Dedifferentiated amniotic fluid mesenchymal stem cell (primary cell): ENCODE measurements at regions not wholly inside any gene's neighbourhood (a gene's known extent, or its start where the extent isn't known, plus 50 kb on each side); places are given as distances from the start of the nearest gene placed in this dataset.

Source experiments
- DNase-seq: peaks from one replicate; pipeline ENCODE4 v3.0.0-alpha.2; 2016; ENCODE audit errors: extremely low spot score

DNA sequence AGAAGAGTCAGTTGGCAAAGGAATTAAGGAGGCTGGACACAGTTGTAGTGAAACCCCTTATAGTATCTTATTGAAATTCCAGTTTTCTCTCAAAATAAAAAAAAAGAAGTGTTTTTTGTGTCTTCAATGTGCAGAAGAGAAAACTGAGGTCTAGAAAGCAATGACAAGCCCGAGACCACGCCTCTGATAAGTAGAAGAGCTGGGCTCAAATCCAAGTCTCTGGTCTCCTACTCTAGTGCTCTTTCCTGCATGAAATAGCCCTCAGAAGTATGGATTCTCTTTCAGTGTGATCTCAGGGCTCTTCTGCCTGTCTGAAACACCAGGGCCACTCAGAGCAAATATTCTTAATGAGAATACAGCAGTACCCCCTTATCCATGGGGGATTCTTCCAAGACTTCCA is 200.9 kb downstream of the KIF18A start:
- DNase-seq, result no peak

DNA sequence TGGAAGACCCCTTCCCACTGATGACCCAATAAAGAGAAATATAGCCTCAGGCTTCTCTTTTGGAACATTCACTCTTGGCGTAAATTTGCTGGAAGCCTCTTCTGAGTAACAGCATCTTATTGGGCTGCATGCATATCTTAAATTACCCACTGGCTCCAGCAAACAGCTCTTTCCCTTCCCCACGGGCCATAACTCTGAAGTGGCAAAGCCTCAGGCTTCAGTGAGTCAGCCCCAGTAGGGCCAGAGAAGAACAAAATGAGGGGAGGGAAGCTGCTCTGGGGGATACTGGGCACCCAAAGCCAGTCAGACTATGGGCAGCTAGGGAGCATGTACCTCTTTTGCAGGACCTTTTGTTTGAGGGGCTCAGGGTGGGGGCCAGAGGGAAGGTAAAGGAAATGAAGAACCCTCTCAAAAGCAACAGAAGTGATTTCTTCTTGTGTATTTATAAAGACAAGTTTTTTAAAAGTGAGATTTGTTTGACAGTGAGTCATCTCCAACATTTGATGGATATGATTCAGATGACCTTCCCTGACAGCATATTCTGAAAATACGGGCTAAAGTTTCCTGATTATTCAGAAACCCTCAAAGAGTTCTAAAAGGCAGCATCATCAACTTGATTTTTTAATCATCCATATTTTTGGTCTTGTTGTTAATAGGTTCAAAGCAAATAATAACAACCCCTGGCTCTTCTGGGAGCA is 203.4 kb downstream of the KIF18A start:
- DNase-seq, result peak; percentile 61

DNA sequence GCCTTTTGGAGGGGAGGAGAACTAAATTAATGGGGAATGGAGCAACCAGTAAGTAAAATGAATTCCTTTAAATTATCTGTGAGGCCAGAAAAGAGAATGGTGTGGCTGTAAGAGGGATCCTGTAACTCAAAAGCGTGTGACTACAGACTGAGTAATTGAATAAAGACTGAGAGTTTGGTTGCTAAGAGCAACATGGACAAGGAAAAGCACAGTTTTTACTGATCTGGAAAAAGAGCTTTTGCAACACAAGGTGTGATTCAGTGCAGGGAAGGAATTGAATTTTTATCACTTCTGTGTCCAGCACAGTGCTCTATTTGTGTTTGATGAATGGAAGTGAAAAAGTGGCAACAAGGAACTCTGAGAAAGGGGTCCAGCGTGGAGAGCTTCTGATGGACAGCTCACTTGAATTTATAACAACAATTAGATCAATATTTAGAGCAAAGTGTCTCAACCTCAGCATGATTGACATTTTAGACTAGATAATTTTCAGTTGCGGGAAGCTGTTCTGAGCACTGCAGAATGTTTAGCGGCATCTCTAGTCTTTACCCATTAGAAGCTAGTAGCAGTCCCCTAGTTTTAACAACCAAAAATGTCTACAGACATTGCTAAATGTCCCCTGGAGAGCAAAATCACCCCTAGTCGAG is 202.8 kb upstream of the BDNF start:
- no peak for DNase-seq

DNA sequence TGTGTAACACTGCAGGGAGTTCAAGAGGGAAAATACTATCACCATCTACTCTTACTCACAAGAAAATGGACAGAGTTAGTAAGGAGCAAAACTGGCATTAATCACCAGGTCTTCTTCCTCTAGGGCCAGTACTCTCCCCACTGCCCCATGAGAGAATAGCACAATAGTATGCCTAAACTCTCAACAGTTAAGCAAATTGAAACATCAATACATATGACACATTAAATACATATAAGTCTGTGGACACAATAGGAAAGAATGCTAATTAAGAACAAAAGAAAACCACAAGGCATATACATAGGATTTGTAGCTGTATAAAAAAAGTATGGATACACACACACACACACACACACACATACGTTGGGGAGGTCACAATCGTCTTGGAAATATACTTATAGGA is 197.9 kb upstream of the BDNF start:
- DNase-seq, result no peak

DNA sequence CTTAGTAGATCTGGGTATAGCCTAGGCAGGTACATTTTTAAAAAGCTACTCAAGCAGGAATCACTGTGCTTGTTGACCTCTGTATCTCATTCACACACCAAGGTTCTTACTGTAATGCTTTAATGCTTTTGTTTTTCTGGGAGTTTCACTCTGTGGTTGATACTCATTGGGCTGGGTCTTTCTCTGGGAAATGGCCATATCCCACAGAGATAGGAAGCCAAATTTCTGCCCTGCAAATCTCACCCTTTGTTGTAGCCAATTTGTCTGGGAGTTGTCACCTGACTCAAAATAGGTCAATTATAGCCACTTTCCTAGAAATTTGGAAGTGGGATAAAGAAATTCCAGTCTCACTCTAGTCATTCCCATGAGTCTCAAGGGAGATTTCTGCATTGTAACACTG is 195.8 kb upstream of the BDNF start:
- DNase-seq, result no peak

DNA sequence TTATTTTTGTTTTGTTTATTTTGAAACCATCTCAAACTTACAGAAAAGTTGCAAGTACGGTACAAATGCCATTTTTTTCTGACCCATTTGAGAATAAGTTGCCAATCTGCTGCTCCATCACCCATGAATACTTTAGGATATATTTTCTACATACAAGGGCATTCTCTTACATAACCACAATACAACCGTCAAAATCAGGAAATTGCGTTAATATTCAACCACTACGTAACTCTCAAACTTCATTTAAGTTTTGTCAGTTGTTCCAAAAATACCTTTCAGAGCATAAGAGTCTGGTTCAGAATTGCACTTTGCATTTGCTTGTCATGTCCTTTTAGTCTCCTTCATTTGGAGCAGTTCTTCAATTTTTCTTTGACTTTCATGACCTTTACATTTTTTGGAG is 194.3 kb upstream of the BDNF start:
- DNase-seq, result no peak

DNA sequence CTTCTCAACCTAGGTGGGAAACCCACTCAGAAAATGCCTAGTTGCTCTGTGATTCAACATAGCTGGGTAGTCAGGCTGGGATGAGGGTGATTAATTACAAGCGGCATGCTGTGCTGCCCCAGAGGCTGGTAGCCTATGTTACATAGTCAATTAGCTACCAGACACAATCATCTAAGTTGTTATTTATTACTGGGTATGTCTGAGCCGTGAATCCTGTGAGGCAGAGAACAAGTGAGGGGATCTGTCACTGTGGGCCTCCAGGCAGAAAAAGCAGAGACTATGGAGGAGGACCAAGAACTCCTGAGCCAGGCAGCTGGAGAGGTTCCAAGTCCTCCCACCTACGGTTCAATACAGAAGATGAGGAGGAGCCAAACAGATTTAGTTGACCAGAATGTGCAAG is 186.6 kb upstream of the BDNF start:
- DNase-seq, result no peak

DNA sequence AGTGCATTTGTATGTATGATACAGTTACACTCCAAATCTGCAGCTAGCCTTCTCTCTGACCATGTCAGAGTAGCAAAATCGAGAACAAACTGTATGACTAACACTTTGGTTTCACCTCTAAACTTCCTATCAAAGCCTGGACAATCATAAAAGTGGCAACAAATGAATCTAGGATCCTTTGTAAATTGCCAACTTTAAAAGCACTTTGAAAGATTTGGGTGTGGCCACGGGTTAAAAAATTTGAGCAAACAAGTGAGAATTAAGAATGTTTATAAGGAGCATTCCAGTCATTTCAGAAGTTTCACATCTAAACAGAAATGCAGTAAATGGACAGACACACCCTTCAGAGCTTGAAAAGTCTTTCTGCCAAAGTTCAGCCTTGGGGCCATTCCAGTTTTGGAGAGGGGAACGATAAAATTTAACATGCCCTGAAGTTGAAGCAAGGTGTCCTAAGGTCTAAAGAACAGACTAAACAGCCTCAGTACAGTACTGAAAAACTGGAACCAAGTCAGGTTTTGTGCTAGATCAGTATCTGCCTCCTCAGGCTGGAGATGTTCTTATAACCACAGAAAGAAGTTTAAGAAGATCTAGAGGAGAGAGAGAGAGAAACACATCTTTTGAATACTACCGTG is 181.9 kb upstream of the BDNF start:
- DNase-seq, result peak; percentile 27

DNA sequence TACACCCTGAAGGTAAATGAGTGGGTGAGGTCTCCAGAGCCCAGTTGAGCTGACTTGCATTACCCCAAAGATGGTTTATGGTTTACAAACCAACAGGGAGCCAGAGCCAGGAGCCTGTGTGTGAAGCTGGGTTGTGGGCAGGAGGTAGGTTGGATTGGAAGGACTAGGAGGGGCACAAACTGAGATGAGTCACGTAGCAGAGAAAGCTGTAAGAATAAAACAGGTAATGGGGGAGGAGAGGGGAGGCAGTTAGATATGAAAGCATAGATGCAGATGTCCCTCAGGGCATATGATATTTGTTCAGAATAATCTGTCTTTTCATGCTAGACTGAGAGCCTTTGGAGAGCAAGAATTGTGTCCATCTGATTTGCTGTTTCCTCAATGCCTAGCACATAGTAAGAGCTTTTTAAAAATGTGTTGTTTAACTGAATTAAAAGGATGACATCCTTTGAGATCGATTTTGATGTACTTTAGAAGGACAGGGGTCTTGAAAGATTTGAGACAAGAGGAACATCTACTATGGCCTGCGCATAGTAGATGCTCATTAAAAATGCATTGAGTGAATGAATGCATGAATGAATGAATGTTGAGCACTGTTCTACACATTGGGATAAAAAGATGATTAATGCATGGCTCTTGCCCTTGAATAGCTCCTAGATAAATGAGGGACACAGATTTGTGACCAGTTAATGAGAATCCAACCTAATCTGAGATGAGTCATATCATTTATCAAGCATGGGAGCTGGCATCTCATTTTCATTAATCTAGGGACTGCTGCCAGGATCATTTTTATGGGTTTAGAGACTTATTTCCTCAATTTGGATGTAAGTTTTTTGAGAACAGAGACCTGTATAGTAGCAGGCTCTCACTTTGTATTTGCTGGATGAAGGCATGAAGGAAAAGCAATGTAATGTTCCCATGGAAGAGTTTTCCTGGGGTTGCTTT is 175.8 kb upstream of the BDNF start:
- no peak for DNase-seq

DNA sequence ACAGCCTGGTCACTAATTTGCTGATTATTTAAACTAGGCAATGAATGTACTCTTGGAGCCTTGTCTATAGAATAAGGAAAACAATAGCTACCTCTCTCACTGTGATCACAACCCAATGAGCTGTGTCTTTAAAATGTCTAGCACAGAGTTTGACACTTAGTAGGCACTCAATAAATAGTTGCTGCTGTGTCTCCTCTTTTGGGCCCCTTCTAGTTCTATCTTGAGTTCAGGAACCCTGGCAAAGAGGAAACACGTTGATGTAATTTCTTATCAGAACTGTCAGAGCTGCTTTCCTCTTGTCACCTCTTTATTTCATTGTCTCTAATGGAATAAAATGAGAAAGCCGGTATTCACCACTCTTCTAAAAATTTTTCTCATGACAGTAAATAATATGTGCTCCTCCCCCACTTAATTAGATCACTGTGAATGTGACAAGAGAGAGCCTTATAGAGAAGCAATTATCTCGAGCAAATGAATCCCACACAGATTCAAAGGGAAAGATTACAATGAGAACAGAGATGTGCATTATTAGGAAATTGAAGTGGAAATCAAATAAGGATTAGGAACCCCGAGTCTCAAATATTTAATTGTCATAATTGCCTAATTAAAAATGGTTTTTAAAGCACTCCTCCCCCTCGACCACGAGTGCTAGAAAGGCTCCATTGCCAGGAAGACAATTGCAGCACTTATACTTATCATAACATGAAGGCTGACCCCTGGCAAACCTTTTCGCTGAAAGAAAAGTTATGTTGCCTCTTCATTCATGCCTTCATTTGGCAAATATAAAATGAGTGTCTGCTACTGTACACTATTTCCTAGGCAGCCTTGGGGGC is 175.0 kb upstream of the BDNF start:
- no peak for DNase-seq

DNA sequence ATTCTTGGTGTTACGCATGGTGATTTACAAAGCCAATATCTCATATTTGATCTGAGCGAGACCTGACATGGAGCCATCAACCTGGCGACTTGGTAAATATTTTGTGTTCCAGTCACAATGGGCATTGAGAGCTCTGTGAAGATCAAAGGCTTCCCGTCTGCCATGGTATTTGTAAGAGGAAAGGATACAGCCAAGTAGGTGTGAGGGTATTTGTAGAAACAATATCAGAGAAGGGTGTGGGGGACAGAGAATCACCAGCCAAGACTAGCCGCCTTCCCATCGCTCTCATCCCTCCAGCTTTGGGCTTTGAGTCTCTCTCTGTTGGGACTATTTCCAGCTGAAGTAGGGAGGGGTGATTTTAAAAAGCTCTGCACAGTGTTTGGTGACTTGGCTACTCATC is 173.4 kb upstream of the BDNF start:
- DNase-seq, result no peak

DNA sequence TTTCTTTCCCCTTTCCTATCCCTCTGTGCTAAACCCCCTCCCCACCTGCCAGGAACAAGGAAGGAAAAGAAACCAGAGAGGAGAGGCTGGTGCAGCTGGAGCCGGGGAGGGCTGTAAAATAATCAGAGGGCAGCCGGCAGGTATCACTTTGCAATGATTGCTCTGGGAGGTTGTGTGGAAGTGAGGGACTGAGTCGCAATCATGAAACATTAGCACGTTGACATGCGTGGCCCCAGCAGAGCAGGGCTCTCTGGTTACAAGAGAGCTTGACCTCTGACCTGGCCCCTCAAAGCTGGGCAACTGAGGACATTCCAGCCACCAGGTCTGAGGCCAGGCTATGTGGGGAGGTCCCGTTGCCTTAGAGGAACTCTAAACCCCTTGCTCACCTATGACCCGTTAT is 170.8 kb upstream of the BDNF start:
- no peak for DNase-seq

DNA sequence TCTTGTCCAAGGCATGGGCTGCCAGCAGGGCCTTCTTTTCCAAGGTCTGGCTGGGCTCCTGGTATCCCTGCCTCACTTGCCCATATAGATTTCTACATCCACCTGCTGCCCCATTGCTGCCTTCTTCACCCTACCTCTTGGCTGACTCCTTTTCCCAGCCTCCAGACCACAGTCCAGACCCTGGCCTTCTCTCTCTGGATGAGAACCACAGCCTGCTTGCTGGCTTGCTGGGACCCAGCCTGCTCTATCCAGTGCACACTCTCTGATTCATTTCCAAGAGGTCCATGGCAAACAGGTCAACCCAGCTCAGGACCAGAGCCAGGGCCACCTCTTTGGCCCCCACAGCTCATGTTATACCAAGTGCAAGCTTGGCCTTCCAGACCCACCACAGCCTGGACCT is 169.4 kb upstream of the BDNF start:
- DNase-seq, result no peak

DNA sequence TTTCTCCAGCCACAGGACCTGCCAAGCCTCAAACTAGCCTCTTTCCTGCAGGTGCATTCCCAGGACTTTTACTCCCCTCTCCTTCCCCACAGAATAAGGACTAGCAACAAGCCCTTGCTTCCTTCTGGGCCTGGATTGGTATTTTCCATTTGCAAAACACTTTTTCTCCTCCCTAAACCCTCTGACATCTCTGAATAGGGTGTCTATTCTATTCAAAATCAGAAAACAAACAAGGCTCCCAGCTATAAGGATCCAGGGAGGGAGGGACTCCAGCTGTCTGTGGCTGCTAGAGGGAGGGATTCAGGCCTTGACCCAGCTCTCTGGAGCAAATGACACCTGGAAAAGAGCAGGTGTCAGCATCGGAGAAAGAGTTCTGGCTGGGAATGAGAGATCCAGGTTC is 168.5 kb upstream of the BDNF start:
- DNase-seq, result no peak

DNA sequence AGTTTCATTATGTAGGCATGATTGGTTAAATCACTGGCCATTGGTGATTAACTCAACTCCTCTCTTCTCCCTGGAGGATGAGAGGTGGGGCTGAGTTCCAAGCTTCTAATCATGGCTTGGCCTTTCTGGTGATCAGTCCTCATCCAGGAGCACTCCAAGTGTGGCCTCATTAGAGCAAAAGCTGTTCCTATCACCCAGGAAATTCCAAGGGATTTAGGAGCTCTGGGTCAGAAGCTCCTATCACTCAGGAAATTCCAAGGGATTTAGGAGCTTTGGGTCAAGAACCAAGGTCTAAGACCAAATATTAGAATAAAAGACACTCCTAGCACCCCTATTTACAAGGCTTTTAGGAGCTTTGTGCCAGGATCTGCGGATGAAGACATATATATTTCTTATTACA is 168.0 kb upstream of the BDNF start:
- DNase-seq, result no peak

DNA sequence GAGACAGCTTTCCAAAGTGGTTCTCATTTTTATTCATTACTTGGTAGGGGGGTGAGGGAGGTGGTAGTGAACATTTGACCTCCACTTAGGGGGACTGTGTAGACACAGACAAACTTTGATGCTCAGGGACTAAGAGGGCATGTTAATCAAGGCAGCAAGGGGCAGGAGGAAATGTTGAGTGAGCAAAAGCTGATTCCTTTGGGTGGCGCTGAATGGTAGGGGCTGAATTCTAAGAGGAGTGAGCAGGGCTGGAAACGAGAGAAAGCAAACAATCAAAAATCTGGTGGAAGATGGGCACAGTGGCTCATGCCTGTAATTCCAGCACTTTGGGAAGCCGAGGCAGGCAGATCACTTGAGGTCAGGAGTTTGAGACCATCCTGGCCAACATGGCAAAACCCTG is 164.8 kb upstream of the BDNF start:
- DNase-seq, result no peak

DNA sequence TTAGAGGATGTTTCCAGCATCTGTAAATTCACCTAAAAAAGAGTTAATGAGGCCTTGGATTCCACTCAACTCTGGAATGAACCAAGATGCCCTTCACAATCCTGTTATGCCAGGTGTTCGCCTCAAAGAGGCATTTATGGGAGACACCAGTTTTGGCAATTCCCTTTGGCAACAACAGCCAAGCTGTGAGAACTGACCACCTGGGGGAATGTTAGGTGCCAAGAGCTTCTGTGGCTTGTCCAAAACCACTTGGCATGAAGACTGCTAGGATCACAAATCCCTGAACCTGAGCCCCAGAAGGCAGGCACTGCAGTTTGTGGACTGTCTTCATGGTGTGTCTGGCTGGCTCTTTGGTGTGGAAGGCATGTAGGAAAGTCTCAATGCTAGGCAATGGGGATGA is 164.4 kb upstream of the BDNF start:
- DNase-seq, result no peak

DNA sequence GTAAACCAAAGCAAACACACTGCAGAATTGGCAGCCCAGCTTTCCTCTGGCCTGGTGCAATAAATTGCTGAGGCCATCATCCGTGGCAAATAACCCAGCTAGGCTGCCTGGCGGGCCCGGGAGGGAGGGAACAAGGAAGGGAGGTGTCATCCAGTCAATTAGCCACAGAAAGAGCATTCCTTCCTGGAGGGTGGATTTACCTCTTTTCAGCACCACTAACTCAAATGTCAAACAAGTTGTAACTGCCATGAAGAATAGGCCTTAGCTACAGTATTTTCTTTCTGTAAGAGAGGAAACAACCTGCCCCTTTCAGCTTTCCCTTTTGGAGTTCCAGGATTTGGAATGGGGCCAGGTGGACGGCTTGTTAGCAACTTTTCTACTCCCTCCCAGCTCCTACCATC is 163.8 kb upstream of the BDNF start:
- no peak for DNase-seq

DNA sequence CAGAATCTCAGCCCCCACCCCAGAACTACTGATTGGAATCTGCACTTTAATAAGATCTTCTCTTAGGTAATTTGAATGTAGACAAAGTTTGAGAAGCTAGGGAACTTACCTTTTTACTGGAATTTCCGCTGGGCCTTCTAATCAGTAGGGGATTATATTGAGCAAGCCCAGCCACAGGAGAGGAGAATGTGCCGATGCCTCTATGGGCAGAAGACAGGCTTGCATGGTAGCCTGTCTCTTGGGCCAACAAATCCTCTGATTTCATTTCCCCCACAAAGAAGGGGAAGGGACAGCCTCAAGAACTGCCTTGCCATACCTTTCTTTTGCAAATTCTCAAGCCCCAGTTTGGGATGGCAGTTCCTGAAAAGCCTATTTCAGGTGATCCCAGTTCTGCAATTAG is 163.4 kb upstream of the BDNF start:
- DNase-seq, result no peak

DNA sequence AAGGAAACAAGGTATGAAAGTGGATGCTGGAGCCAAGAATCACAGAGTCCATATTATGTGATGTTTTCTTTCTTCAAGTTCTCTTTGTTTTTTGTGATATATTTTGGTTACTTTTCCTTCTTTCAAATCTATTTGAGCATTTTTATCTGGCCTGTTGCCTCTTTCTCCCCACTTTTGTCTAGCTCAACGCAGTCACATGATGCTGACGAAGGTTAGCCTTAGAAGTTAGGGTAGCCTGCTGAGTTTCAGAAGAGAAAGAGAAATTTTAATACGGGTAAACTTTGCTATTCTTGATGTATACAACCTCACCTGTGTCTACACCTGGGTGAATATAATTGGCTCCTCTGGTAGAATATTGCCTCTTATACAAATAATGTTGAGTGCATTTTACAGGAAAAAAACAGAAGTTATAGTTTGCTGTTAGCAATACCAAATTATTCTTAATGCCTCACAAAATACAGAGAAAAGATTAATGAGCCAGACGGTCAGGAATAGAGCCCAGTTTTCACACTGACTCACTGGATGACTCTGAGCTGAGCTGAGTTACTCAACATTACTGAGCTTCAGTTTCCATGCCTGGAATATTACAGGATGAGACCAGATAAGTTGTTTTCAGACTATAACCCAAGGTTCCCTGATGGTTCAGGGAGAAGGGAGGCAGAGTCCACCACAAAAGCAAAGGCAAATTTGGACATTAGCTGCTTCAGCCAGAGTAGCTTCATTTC is 161.6 kb upstream of the BDNF start:
- peak; percentile 78 for DNase-seq

DNA sequence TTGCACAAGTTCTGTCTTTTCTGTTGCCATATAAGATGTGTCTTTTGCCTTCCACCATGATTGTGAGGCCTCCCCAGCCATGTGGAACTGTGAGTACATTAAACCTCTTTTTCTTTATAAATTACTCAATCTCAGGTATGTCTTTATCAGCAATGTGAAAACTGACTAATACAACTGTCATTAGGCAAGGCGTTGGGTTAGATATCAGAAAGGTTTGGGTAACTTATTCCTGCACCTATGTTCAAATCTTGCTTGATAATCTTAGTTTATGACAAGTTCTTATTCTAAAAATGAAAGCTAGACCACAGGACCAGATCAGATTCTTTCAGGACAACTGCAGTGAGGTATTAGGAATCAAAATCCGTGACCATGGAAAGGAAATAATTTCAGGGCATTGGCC is 160.6 kb upstream of the BDNF start:
- DNase-seq, result no peak
